GM12878 (cell line): ENCODE measurements at regions not wholly inside any gene's neighbourhood (a gene's known extent, or its start where the extent isn't known, plus 50 kb on each side); places are given as distances from the start of the nearest gene placed in this dataset.

Experiments used
- ATAC-seq: fragments of 200-7000 bp; cut with Tn5 transposase; 3 replicates; pipeline ENCODE4 v1.9.1; 2020; ENCODE audit warnings: mild to moderate bottlenecking, moderate library complexity
- BruUV-seq: library from RNA; stranded (reverse); fragments of 400-500 nt; replicated peaks from 2 replicates; lab custom pipeline; 2021; lab: Mats Ljungman, UMichigan
- CTCF ChIA-PET: fragments of 300-600 bp; sonication (Branson Sonifier 250); formaldehyde crosslinking; extraction: SDS; loops from one replicate; lab custom pipeline; 2021; ENCODE audit warnings: inconsistent platforms; lab: Yijun Ruan, JAX
- POLR2A ChIA-PET: fragments of 350-600 bp; formaldehyde crosslinking; extraction: SDS; loops from one replicate; lab custom pipeline; 2021; ENCODE audit warnings: inconsistent platforms; lab: Charles Lee
- RAD21 ChIA-PET: fragments of 300-600 bp; sonication (Branson Sonifier 250); formaldehyde crosslinking; loops from one replicate; lab custom pipeline; 2023; ENCODE audit warnings: antibody characterized with exemption; ENCODE audit not compliant: unreplicated experiment; lab: Charles Lee
- SMC1A ChIA-PET: fragments of 300-600 bp; sonication (Branson Sonifier 250); formaldehyde crosslinking; loops from one replicate; lab custom pipeline; 2023; ENCODE audit not compliant: unreplicated experiment, uncharacterized antibody; lab: Charles Lee
- DNase-seq: peaks from one replicate; pipeline ENCODE4 v3.0.0-alpha.2; 2011; ENCODE audit warnings: low read depth, low spot score
- FAIRE-seq: peaks from 3 replicates; lab custom pipeline; 2011; peaks lifted over from hg19 to GRCh38; lab: Jason Lieb, UNC
- H2AFZ ChIP-seq: 2 replicates; pipeline ENCODE4 v1.6.0; 2011; ENCODE audit warnings: low read depth, low read length, control low read depth; ENCODE audit not compliant: control insufficient read depth
- H3K27ac ChIP-seq: 2 replicates; pipeline ENCODE4 v1.5.1; 2011; ENCODE audit warnings: control low read depth; ENCODE audit not compliant: control insufficient read depth, insufficient read depth
- H3K27me3 ChIP-seq, 2 experiments: replicated peaks in 1 of 2; 2 replicates each; pipeline versions ENCODE4 v1.6.0 to v1.6.1; 2011; ENCODE audit warnings: low read length in 1 of 2; ENCODE audit not compliant: control insufficient read depth in 2 of 2, insufficient read depth in 2 of 2
- H3K36me3 ChIP-seq, 2 experiments: 2 replicates each; pipeline ENCODE4 v1.5.1; 2011; ENCODE audit warnings: low read length in 1 of 2; ENCODE audit not compliant: control insufficient read depth in 2 of 2, insufficient read depth in 2 of 2
- H3K4me1 ChIP-seq: 2 replicates; pipeline ENCODE4 v1.6.1; 2011; ENCODE audit warnings: mild to moderate bottlenecking, low read length, moderate library complexity, mixed read lengths; ENCODE audit not compliant: control insufficient read depth, insufficient read depth
- H3K4me2 ChIP-seq: 2 replicates; pipeline ENCODE4 v1.6.0; 2011; ENCODE audit warnings: control low read depth; ENCODE audit not compliant: control insufficient read depth, insufficient read depth
- H3K4me3 ChIP-seq: fragments of 200-600 bp; sonication (generic); 2 replicates; pipeline ENCODE4 v1.5.1; 2016
- H3K79me2 ChIP-seq: 2 replicates; pipeline ENCODE4 v1.6.0; 2011; ENCODE audit warnings: low read length; ENCODE audit not compliant: control insufficient read depth, insufficient read depth
- H3K9ac ChIP-seq: 2 replicates; pipeline ENCODE4 v1.8.0; 2011; ENCODE audit warnings: low read length, control low read depth, mixed read lengths; ENCODE audit not compliant: control insufficient read depth, insufficient read depth
- H3K9me3 ChIP-seq: replicated peaks from 3 replicates; pipeline ENCODE4 v1.5.1; 2011; ENCODE audit warnings: mild to moderate bottlenecking, low read length; ENCODE audit not compliant: control insufficient read depth, insufficient read depth
- H4K20me1 ChIP-seq: 2 replicates; pipeline ENCODE4 v1.6.0; 2011; ENCODE audit not compliant: control insufficient read depth, insufficient read depth
- EGR1 ChIP-seq, 2 experiments: IDR thresholded peaks; 1 replicate in 1 of 2; 2 replicates in 1 of 2; pipeline ENCODE4 v1.6.1; 2011 to 2012; ENCODE audit warnings: low read depth in 2 of 2, low read length in 2 of 2, borderline replicate concordance in 1 of 2, mild to moderate bottlenecking in 1 of 2, moderate library complexity in 1 of 2
- EZH2 ChIP-seq: IDR thresholded peaks from 2 replicates; pipeline ENCODE4 v1.6.1; 2012; ENCODE audit warnings: low read depth, mild to moderate bottlenecking, control low read depth, inconsistent platforms, low read length, borderline replicate concordance; ENCODE audit not compliant: control insufficient read depth
- HCFC1 ChIP-seq: fragments of 150-350 bp; IDR thresholded peaks from 2 replicates; pipeline ENCODE4 v1.6.1; 2014; ENCODE audit warnings: low read length
- HDAC2 ChIP-seq: fragments of 200-600 bp; sonication (generic); IDR thresholded peaks from 2 replicates; pipeline ENCODE4 v1.6.1; 2017
- HSF1 ChIP-seq: fragments of 150-350 bp; IDR thresholded peaks from 2 replicates; pipeline ENCODE4 v1.6.1; 2014; ENCODE audit warnings: mild to moderate bottlenecking, low read depth, low read length
- JUND ChIP-seq: IDR thresholded peaks from 2 replicates; pipeline ENCODE4 v1.6.1; 2012; ENCODE audit warnings: low read depth, mild to moderate bottlenecking, low read length, improper control_type of control experiment, moderate library complexity
- LARP7 ChIP-seq: fragments of 450-650 bp; IDR thresholded peaks from 2 replicates; pipeline ENCODE4 v1.6.1; 2017; ENCODE audit warnings: mild to moderate bottlenecking
- MEF2B ChIP-seq: fragments of 450-650 bp; IDR thresholded peaks from 2 replicates; pipeline ENCODE4 v1.6.1; 2018; ENCODE audit warnings: mild to moderate bottlenecking, moderate library complexity; ENCODE audit not compliant: partially characterized antibody, poor library complexity, severe bottlenecking
- MTA3 ChIP-seq: IDR thresholded peaks from 2 replicates; pipeline ENCODE4 v1.6.1; 2012; ENCODE audit warnings: low read length, inconsistent platforms, borderline replicate concordance
- NKRF ChIP-seq: fragments of 450-650 bp; conservative IDR thresholded peaks from 2 replicates; pipeline ENCODE4 v1.6.1; 2017; ENCODE audit warnings: mild to moderate bottlenecking, moderate library complexity
- PAX5 ChIP-seq: IDR thresholded peaks from 2 replicates; pipeline ENCODE4 v1.6.1; 2011; ENCODE audit warnings: low read depth, low read length, borderline replicate concordance
- PBX3 ChIP-seq: IDR thresholded peaks from 2 replicates; pipeline ENCODE4 v1.6.1; 2011; ENCODE audit warnings: mild to moderate bottlenecking, low read depth, low read length, moderate library complexity; ENCODE audit not compliant: insufficient replicate concordance
- YBX1 ChIP-seq: fragments of 450-650 bp; IDR thresholded peaks from 2 replicates; pipeline ENCODE4 v1.6.1; 2016; ENCODE audit warnings: antibody characterized with exemption
- YY1 ChIP-seq: IDR thresholded peaks from 2 replicates; pipeline ENCODE4 v1.6.1; 2011; ENCODE audit warnings: low read depth, mild to moderate bottlenecking, low read length
- WGBS: methylation state at CpG from one replicate; pipeline ENCODE4 v1.1.6; 2016; ENCODE audit warnings: low lambda C conversion rate; ENCODE audit not compliant: insufficient replicate concordance, insufficient coverage; ENCODE audit errors: missing lambda C conversion rate; 5-methylcytosine and 5-hydroxymethylcytosine counted together
- in situ Hi-C: fragments of 300-500 bp; cut with MboI; formaldehyde crosslinking; loops from 9 replicates; pipeline ENCODE4 v1.14.3; 2018; ENCODE audit warnings: mixed read lengths
- intact Hi-C: fragments of 100-400 bp; cut with micrococcal nuclease; formaldehyde crosslinking; loops from one replicate; pipeline ENCODE4 v1.14.2; 2022; ENCODE audit not compliant: unreplicated experiment

- in situ Hi-C loops = no loop called here
These were observed 247.4 kb downstream of the SHOX2 start for GRCh38 chr3:157858821-157859220.

GRCh38 chr3:157857440-157857839 is 248.8 kb downstream of the SHOX2 start:
- BruUV-seq = no TSS peak
- Histone ChIP-seq H3K27me3 (no peaks in the 10 kb centered on the region), H3K79me2 (no peaks in the 10 kb centered on the region), H3K9ac (no peak overlapping the region), H3K4me3 (no peak overlapping the region), H3K4me1 (no peaks in the 10 kb centered on the region), H2AFZ (no peak overlapping the region), H3K4me2 (no peak overlapping the region), H3K27ac (no peak overlapping the region), H3K9me3 (no peaks in the 10 kb centered on the region), H4K20me1 (no peaks in the 10 kb centered on the region), H3K36me3 (no peaks in the 10 kb centered on the region)
- in situ Hi-C loops (no loop called here), intact Hi-C loops (no loop called here)
- WGBS = 8% methylated on average over 5 of the region's 5 CpGs
- no peak for ATAC-seq
- no peak for DNase-seq
- FAIRE-seq = no peak
- ChIA-PET CTCF (no interaction called here), RAD21 (no interaction called here), POLR2A (no interaction called here), SMC1A (no interaction called here)
- TF ChIP-seq EGR1 (IDR thresholded peaks at IDR 0.05; ENCODE audit: borderline replicate concordance in 1 of 2, low read depth in 2 of 2, low read length in 2 of 2) = no peak
- no peak for TF ChIP-seq HCFC1
- TF ChIP-seq MEF2B = no peak
- no peak for TF ChIP-seq EZH2
- TF ChIP-seq MTA3 = no peak
- no peak for TF ChIP-seq YBX1
- TF ChIP-seq NKRF = no peak
- TF ChIP-seq YY1 = no peak
- TF ChIP-seq HDAC2 = no peak
- no peak for TF ChIP-seq PBX3

More at GRCh38 chr3:157858821-157859220, 247.4 kb downstream of the SHOX2 start:
- no peak for FAIRE-seq
- Histone ChIP-seq H3K9ac (no peak overlapping the region), H3K36me3 (no peaks in the 10 kb centered on the region), H3K27me3 (no peaks in the 10 kb centered on the region), H3K4me2 (no peak overlapping the region), H3K4me3 (no peak overlapping the region), H4K20me1 (no peaks in the 10 kb centered on the region), H2AFZ (no peak overlapping the region), H3K27ac (no peak overlapping the region), H3K79me2 (no peaks in the 10 kb centered on the region), H3K9me3 (no peaks in the 10 kb centered on the region), H3K4me1 (no peaks in the 10 kb centered on the region)
- CTCF ChIA-PET = interaction anchor here (1.4 kb wide), 1 partner anchor 13 kb away, joined by 3 read pairs; no protein-coding TSS in a partner anchor
- POLR2A ChIA-PET = no interaction called here
- BruUV-seq = no TSS peak
- SMC1A ChIA-PET = no interaction called here
- intact Hi-C loops = no loop called here
- no peak for DNase-seq
- TF ChIP-seq PAX5 (no peak), JUND (no peak), HSF1 (no peak), LARP7 (no peak)
- WGBS = 6% methylated on average over 1 of the region's 1 CpG
- ATAC-seq = no peak
- RAD21 ChIA-PET = no interaction called here
